Gastrocnemius medialis (tissue), 4 donors: ENCODE measurements at regions not wholly inside any gene's neighbourhood (a gene's known extent, or its start where the extent isn't known, plus 50 kb on each side); places are given as distances from the start of the nearest gene placed in this dataset.

ENCODE experiments used
- ATAC-seq, 2 donors: fragments of 150-250 bp; one replicate each; pipeline ENCODE4 v1.9.1; 2016
- DNase-seq, 2 donors: peaks; one replicate each; pipeline ENCODE4 v3.0.0-alpha.2; 2019
- H3K27ac ChIP-seq, 4 donors: fragments of 200-600 bp; sonication (generic); 1 replicate in 1 of 4; 2 replicates in 3 of 4; pipeline ENCODE4 v1.5.1; 2016 to 2018; ENCODE audit warnings: mild to moderate bottlenecking in 2 of 4, moderate library complexity in 1 of 4
- H3K27me3 ChIP-seq, 3 donors: fragments of 200-600 bp; sonication (generic) in 2 of 3; 1 replicate in 1 of 3; 2 replicates in 2 of 3; pipeline versions ENCODE4 v1.5.1 to v1.6.0; 2016 to 2019; ENCODE audit warnings: mild to moderate bottlenecking in 1 of 3, moderate library complexity in 1 of 3
- H3K36me3 ChIP-seq, 2 donors: fragments of 200-600 bp; sonication (generic) in 1 of 2; one replicate each; pipeline ENCODE4 v1.5.1; 2017 to 2018
- H3K4me1 ChIP-seq, 2 donors: fragments of 200-600 bp; sonication (generic) in 1 of 2; one replicate each; pipeline ENCODE4 v1.5.1; 2016 to 2017; ENCODE audit warnings: mild to moderate bottlenecking in 2 of 2
- H3K4me3 ChIP-seq, 4 donors: fragments of 200-600 bp; sonication (generic) in 3 of 4; 1 replicate in 1 of 4; 2 replicates in 3 of 4; pipeline ENCODE4 v1.5.1; 2016 to 2019; ENCODE audit warnings: mild to moderate bottlenecking in 2 of 4
- H3K9me3 ChIP-seq, 3 donors: fragments of 200-600 bp; sonication (generic) in 2 of 3; 1 replicate in 1 of 3; 2 replicates in 2 of 3; pipeline ENCODE4 v1.5.1; 2016 to 2019
- CTCF ChIP-seq, 5 experiments: fragments of 450-650 bp in 3 of 5; fragments of 200-600 bp in 2 of 5; sonication (generic) in 2 of 5; IDR thresholded peaks in 4 of 5; conservative IDR thresholded peaks in 1 of 5; 1 replicate in 4 of 5; 2 replicates in 1 of 5; pipeline ENCODE4 v1.5.1; 2016 to 2019; ENCODE audit warnings: antibody characterized with exemption in 5 of 5, mild to moderate bottlenecking in 3 of 5, moderate library complexity in 3 of 5
- POLR2A ChIP-seq, 2 donors: fragments of 450-650 bp; IDR thresholded peaks; one replicate each; pipeline ENCODE4 v1.6.1; 2017; ENCODE audit warnings: antibody characterized with exemption in 2 of 2, mild to moderate bottlenecking in 2 of 2, moderate library complexity in 2 of 2
- in situ Hi-C, 4 donors: fragments of 200-750 bp; cut with MboI; loops; one replicate each; pipeline versions ENCODE4 v1.15.0 to v1.8.0; 2017; ENCODE audit warnings: low sequenced_read_pairs in 4 of 4
- intact Hi-C: fragments of 100-400 bp; cut with DNase I; formaldehyde crosslinking; loops from one replicate; pipeline ENCODE4 v1.15.1; 2023; ENCODE audit warnings: low total_unique reads

- no peak for ATAC-seq
- intact Hi-C loops (no loop called here), in situ Hi-C loops (no loop called here)
- Histone ChIP-seq H3K27me3 (no peaks in the 10 kb centered on the region), H3K9me3 (no peaks in the 10 kb centered on the region), H3K4me3 (no peak overlapping the region), H3K27ac (peak overlapping the region in 1 of 4 donors; percentile 39), H3K36me3 (no peaks in the 10 kb centered on the region), H3K4me1 (peaks cover 6 to 8% of the 10 kb centered on the region in 2 donors)
- TF ChIP-seq CTCF (IDR thresholded peaks at IDR 0.05 in 4 of 5, conservative IDR thresholded peaks at IDR 0.05 in 1 of 5) (no peak), POLR2A (IDR thresholded peaks at IDR 0.05) (no peak)
- no peak for DNase-seq
Observed at GRCh38 chr9:109862452-109862851, 82.5 kb downstream of the PALM2AKAP2 start.

DNA sequence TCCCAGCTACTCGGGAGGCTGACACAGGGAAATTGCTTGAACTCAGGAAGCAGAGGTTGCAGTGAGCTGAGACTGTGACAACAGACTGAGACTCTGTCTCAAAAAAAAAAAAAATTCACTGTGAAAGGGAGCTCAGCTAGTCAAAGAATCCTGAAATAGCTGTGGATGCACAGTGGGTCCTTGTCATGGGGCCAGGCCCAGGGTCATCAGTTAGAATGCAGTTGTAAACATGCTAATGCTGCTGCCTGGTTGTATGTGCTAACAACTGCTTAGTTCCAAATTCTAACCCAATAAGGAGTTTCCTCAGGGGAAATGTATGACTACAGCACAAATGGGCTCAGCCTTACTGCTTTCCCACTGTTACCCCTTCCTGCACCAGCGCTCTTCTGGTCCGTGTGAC lies 84.0 kb downstream of the PALM2AKAP2 start:
- ATAC-seq (no peak), DNase-seq (no peak)
- in situ Hi-C loops, result no loop called here
- H3K9me3 ChIP-seq, result no peaks in the 10 kb centered on the region
- intact Hi-C loops, result no loop called here
- no peaks in the 10 kb centered on the region for H3K27me3 ChIP-seq
- H3K4me3 ChIP-seq, result no peak overlapping the region
- H3K27ac ChIP-seq, result peak overlapping the region in 2 of 4 donors; percentile 46
- H3K4me1 ChIP-seq, result peaks cover 16 to 20% of the 10 kb centered on the region in 2 donors
- H3K36me3 ChIP-seq, result no peaks in the 10 kb centered on the region
- TF ChIP-seq CTCF (IDR thresholded peaks at IDR 0.05 in 4 of 5, conservative IDR thresholded peaks at IDR 0.05 in 1 of 5) (no peak), POLR2A (IDR thresholded peaks at IDR 0.05) (no peak)

GRCh38 chr9:109865521-109865920 lies 85.5 kb downstream of the PALM2AKAP2 start:
- Histone ChIP-seq H3K27me3 (no peaks in the 10 kb centered on the region), H3K4me3 (no peak overlapping the region), H3K27ac (no peak overlapping the region), H3K9me3 (no peaks in the 10 kb centered on the region), H3K4me1 (peaks cover 16 to 20% of the 10 kb centered on the region in 2 donors), H3K36me3 (no peaks in the 10 kb centered on the region)
- TF ChIP-seq CTCF (IDR thresholded peaks at IDR 0.05 in 4 of 5, conservative IDR thresholded peaks at IDR 0.05 in 1 of 5) (no peak), POLR2A (IDR thresholded peaks at IDR 0.05) (no peak)
- intact Hi-C loops (no loop called here), in situ Hi-C loops (no loop called here)
- DNase-seq (no peak), ATAC-seq (no peak)

GRCh38 chr9:109868207-109868606 lies 88.2 kb downstream of the PALM2AKAP2 start:
- Histone ChIP-seq H3K9me3 (no peaks in the 10 kb centered on the region), H3K27me3 (no peaks in the 10 kb centered on the region), H3K27ac (peak overlapping the region in 1 of 4 donors; percentile 62), H3K4me1 (peaks cover 16% of the 10 kb centered on the region in 2 donors), H3K36me3 (no peaks in the 10 kb centered on the region), H3K4me3 (peak overlapping the region in 1 of 4 donors; percentile 54)
- in situ Hi-C loops (no loop called here), intact Hi-C loops (no loop called here)
- TF ChIP-seq POLR2A (IDR thresholded peaks at IDR 0.05), result no peak
- no peak for TF ChIP-seq CTCF (IDR thresholded peaks at IDR 0.05 in 4 of 5, conservative IDR thresholded peaks at IDR 0.05 in 1 of 5)
- DNase-seq (no peak), ATAC-seq (no peak)

- H3K9me3 ChIP-seq, result no peaks in the 10 kb centered on the region
- H3K27ac ChIP-seq, result no peak overlapping the region
- in situ Hi-C loops, result no loop called here
- H3K4me1 ChIP-seq, result peaks cover 16% of the 10 kb centered on the region in 2 donors
- intact Hi-C loops, result no loop called here
- no peak for DNase-seq
- no peaks in the 10 kb centered on the region for H3K36me3 ChIP-seq
- TF ChIP-seq CTCF (IDR thresholded peaks at IDR 0.05 in 4 of 5, conservative IDR thresholded peaks at IDR 0.05 in 1 of 5) (no peak), POLR2A (IDR thresholded peaks at IDR 0.05) (no peak)
- no peaks in the 10 kb centered on the region for H3K27me3 ChIP-seq
- no peak for ATAC-seq
- no peak overlapping the region for H3K4me3 ChIP-seq
Observed at GRCh38 chr9:109868722-109869121, 88.7 kb downstream of the PALM2AKAP2 start.
